Nephron (organoid): ENCODE measurements at regions not wholly inside any gene's neighbourhood (a gene's known extent, or its start where the extent isn't known, plus 50 kb on each side); places are given as distances from the start of the nearest gene placed in this dataset.
"Not testable (repeated sequence)": the region's sequence is repeated elsewhere in the genome, so short reads cannot be mapped to it uniquely, and the experiment has no call there.

Source experiments
- H3K27ac Mint-ChIP-seq, 3 experiments: 2 replicates each; pipeline ENCODE4 v1.8.0; 2020; ENCODE audit warnings: mixed read lengths in 3 of 3, mild to moderate bottlenecking in 2 of 3, moderate library complexity in 1 of 3
- H3K27me3 Mint-ChIP-seq: 2 replicates; pipeline ENCODE4 v1.8.0; 2021; ENCODE audit warnings: low read depth, mild to moderate bottlenecking, moderate library complexity, mixed read lengths
- H3K36me3 Mint-ChIP-seq: 2 replicates; pipeline ENCODE4 v1.8.0; 2020; ENCODE audit warnings: low read depth, mixed read lengths
- H3K4me1 Mint-ChIP-seq: 2 replicates; pipeline ENCODE4 v1.8.0; 2020; ENCODE audit warnings: mixed read lengths
- H3K4me3 Mint-ChIP-seq, 3 experiments: 2 replicates each; pipeline ENCODE4 v1.8.0; 2020; ENCODE audit warnings: mild to moderate bottlenecking in 3 of 3, mixed read lengths in 3 of 3, moderate library complexity in 2 of 3
- H3K9me3 Mint-ChIP-seq: 2 replicates; pipeline ENCODE4 v1.8.0; 2020; ENCODE audit warnings: mixed read lengths
- TF ChIP-seq, protein P1 (sequence below), 3 experiments: fragments of 200-600 bp; sonication (generic); IDR thresholded peaks; one replicate each; pipeline ENCODE4 v1.5.0; 2021; ENCODE audit warnings: antibody characterized with exemption in 3 of 3; ENCODE audit not compliant: unreplicated experiment in 3 of 3

GRCh38 chr5:84779186-84779585 is 394.5 kb upstream of the EDIL3 start:
- H3K9me3 Mint-ChIP-seq = no peaks in the 10 kb centered on the region
- TF ChIP-seq, protein P1, sequence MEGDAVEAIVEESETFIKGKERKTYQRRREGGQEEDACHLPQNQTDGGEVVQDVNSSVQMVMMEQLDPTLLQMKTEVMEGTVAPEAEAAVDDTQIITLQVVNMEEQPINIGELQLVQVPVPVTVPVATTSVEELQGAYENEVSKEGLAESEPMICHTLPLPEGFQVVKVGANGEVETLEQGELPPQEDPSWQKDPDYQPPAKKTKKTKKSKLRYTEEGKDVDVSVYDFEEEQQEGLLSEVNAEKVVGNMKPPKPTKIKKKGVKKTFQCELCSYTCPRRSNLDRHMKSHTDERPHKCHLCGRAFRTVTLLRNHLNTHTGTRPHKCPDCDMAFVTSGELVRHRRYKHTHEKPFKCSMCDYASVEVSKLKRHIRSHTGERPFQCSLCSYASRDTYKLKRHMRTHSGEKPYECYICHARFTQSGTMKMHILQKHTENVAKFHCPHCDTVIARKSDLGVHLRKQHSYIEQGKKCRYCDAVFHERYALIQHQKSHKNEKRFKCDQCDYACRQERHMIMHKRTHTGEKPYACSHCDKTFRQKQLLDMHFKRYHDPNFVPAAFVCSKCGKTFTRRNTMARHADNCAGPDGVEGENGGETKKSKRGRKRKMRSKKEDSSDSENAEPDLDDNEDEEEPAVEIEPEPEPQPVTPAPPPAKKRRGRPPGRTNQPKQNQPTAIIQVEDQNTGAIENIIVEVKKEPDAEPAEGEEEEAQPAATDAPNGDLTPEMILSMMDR (IDR thresholded peaks at IDR 0.05; ENCODE audit: unreplicated experiment in 3 of 3) = no peak
- H3K27ac Mint-ChIP-seq = no peak overlapping the region
- no peaks in the 10 kb centered on the region for H3K36me3 Mint-ChIP-seq
- peaks cover 4% of the 10 kb centered on the region for H3K27me3 Mint-ChIP-seq
- H3K4me3 Mint-ChIP-seq = no peak overlapping the region
- no peaks in the 10 kb centered on the region for H3K4me1 Mint-ChIP-seq

DNA sequence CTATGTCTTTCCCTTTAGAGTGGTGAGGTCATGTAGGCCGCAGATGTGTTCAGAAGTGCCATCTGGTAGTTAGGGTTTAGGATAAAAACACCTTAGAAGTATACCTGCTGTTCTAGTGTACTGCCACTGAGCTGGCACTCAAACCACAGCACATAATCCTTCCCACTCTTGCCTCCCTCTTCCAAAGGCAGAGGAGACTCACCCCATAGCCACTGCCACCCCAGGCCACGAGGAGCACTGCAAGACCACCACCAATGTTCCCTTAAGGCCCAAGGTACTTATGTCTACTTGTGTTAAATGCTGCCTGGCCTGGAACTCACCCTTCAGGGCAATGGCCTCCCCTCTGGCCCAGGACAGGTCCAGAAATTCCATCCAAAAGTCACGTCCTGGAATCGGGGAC is 379.5 kb upstream of the EDIL3 start:
- TF ChIP-seq, protein P1 (IDR thresholded peaks at IDR 0.05; ENCODE audit: unreplicated experiment in 3 of 3) = no peak
- H3K27ac Mint-ChIP-seq = no peak overlapping the region

DNA sequence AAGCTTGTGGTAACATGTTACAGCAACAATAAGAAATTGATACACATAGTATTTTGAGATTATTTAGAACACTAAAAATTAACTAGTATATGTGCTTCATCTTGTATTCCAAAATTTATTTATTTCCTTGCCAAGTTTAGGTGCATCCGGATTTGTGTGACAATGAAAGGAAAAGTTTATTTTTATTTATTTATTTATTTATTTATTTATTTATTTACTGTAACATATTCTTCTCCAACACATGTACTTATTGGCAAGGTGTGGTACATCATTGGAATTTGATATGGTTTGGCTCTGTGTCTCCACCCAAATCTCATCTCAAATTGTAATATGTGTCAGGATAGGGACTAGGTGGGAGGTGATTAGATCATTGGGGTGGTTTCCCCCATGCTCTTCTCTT is 373.3 kb upstream of the EDIL3 start:
- H3K27me3 Mint-ChIP-seq = no peaks in the 10 kb centered on the region
- TF ChIP-seq, protein P1 (IDR thresholded peaks at IDR 0.05; ENCODE audit: unreplicated experiment in 3 of 3) = no peak
- H3K9me3 Mint-ChIP-seq = no peaks in the 10 kb centered on the region
- H3K27ac Mint-ChIP-seq = no peak overlapping the region
- no peaks in the 10 kb centered on the region for H3K4me1 Mint-ChIP-seq
- H3K36me3 Mint-ChIP-seq = no peaks in the 10 kb centered on the region
- H3K4me3 Mint-ChIP-seq = no peak overlapping the region

More for the DNA sequence above, 379.5 kb upstream of the EDIL3 start:
- no peaks in the 10 kb centered on the region for H3K9me3 Mint-ChIP-seq
- H3K4me1 Mint-ChIP-seq = no peaks in the 10 kb centered on the region
- no peaks in the 10 kb centered on the region for H3K36me3 Mint-ChIP-seq
- no peaks in the 10 kb centered on the region for H3K27me3 Mint-ChIP-seq
- H3K4me3 Mint-ChIP-seq = no peak overlapping the region

DNA sequence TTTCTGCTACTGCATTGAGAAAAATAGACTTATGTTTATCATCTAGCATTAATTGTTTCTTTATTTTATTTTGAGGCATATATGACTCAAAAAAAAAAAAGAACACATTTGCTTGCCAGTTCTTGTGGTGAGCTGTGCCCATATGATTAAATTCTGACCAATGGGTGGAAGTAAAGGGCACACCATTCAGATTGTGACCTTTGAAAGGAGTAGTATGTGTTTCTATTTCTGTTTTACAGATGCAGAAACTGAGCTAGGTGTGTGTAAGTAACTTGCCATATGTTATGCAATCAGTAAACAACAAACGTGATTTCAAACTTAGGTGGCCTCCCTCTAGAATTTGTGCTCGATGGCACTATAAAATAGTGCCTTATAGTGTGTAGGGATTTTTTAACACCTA is 368.1 kb upstream of the EDIL3 start:
- Mint-ChIP-seq H3K9me3 (no peaks in the 10 kb centered on the region), H3K4me1 (no peaks in the 10 kb centered on the region), H3K4me3 (no peak overlapping the region), H3K36me3 (no peaks in the 10 kb centered on the region), H3K27ac (no peak overlapping the region), H3K27me3 (no peaks in the 10 kb centered on the region)
- TF ChIP-seq, protein P1 (IDR thresholded peaks at IDR 0.05; ENCODE audit: unreplicated experiment in 3 of 3) = no peak

DNA sequence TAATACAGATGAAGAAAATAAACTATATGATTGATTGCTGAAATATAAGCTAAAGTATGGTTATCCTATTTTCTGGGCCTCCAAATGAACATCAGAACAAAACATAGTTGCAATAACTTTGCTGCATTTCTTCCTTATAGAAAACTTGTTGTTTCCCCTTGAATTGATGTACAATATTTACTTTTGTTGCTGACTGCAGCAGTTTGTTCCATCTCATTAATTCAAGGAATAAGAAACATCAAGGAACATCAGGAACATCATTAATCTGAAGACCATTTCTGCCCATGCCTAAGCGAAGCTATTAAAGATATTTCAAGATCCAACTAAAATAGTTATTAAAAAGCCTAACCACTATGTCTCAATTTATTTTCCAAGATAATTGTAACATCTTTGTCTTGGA is 363.6 kb upstream of the EDIL3 start:
- no peak overlapping the region for H3K4me3 Mint-ChIP-seq
- no peaks in the 10 kb centered on the region for H3K4me1 Mint-ChIP-seq

GRCh38 chr5:84746280-84746679 is 361.6 kb upstream of the EDIL3 start:
- H3K9me3 Mint-ChIP-seq, H3K27me3 Mint-ChIP-seq, H3K27ac Mint-ChIP-seq, H3K4me3 Mint-ChIP-seq, H3K36me3 Mint-ChIP-seq, H3K4me1 Mint-ChIP-seq: not testable (repeated sequence)

More for the DNA sequence above, 363.6 kb upstream of the EDIL3 start:
- Mint-ChIP-seq H3K27me3 (no peaks in the 10 kb centered on the region), H3K9me3 (peaks cover 7% of the 10 kb centered on the region), H3K27ac (no peak overlapping the region), H3K36me3 (no peaks in the 10 kb centered on the region)
- TF ChIP-seq, protein P1 (IDR thresholded peaks at IDR 0.05; ENCODE audit: unreplicated experiment in 3 of 3) = no peak
